ENCODE measurements at regions not wholly inside any gene's neighbourhood (a gene's known extent, or its start where the extent isn't known, plus 50 kb on each side); places are given as distances from the start of the nearest gene placed in this dataset.

GRCh38 chr1:187655104-187655503 lies 826.4 kb downstream of the PLA2G4A start (continued):
- TF ChIP-seq, protein P1, sequence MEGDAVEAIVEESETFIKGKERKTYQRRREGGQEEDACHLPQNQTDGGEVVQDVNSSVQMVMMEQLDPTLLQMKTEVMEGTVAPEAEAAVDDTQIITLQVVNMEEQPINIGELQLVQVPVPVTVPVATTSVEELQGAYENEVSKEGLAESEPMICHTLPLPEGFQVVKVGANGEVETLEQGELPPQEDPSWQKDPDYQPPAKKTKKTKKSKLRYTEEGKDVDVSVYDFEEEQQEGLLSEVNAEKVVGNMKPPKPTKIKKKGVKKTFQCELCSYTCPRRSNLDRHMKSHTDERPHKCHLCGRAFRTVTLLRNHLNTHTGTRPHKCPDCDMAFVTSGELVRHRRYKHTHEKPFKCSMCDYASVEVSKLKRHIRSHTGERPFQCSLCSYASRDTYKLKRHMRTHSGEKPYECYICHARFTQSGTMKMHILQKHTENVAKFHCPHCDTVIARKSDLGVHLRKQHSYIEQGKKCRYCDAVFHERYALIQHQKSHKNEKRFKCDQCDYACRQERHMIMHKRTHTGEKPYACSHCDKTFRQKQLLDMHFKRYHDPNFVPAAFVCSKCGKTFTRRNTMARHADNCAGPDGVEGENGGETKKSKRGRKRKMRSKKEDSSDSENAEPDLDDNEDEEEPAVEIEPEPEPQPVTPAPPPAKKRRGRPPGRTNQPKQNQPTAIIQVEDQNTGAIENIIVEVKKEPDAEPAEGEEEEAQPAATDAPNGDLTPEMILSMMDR (IDR thresholded peaks at IDR 0.05) = no peak
- TF ChIP-seq ZSCAN20 (CRISPR knock-in tag; IDR thresholded peaks at IDR 0.05) (no peak), ZC3H11A (IDR thresholded peaks at IDR 0.05) (no peak)

GRCh38 chr1:187665483-187665882 lies 836.7 kb downstream of the PLA2G4A start:
- FAIRE-seq = no peak
- no peak for TF ChIP-seq CHD4 (IDR thresholded peaks at IDR 0.05; ENCODE audit: borderline replicate concordance)
- TF ChIP-seq, protein P1 (IDR thresholded peaks at IDR 0.05) = no peak
- TF ChIP-seq, protein P2, sequence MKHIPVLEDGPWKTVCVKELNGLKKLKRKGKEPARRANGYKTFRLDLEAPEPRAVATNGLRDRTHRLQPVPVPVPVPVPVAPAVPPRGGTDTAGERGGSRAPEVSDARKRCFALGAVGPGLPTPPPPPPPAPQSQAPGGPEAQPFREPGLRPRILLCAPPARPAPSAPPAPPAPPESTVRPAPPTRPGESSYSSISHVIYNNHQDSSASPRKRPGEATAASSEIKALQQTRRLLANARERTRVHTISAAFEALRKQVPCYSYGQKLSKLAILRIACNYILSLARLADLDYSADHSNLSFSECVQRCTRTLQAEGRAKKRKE (CRISPR knock-in tag; IDR thresholded peaks at IDR 0.05; ENCODE audit: low read depth) = no peak
- no peak for TF ChIP-seq E2F6 (IDR thresholded peaks at IDR 0.05; ENCODE audit: borderline replicate concordance, low read depth)
- no peak for TF ChIP-seq SMC3 (IDR thresholded peaks at IDR 0.05)
- no peak for TF ChIP-seq NFE2L2 (conservative IDR thresholded peaks at IDR 0.05; ENCODE audit: low read length)
- no peak for TF ChIP-seq BHLHE40 (IDR thresholded peaks at IDR 0.05; ENCODE audit: low read depth, low read length)
- TF ChIP-seq MAZ (IDR thresholded peaks at IDR 0.05; ENCODE audit: borderline replicate concordance, low read depth, low read length) = no peak
- TF ChIP-seq ZFP36 (IDR thresholded peaks at IDR 0.05; ENCODE audit: borderline replicate concordance, partially characterized antibody) = no peak
- no peak for TF ChIP-seq RCOR1 (IDR thresholded peaks at IDR 0.05; ENCODE audit: low read depth, low read length)
- TF ChIP-seq, protein P3, sequence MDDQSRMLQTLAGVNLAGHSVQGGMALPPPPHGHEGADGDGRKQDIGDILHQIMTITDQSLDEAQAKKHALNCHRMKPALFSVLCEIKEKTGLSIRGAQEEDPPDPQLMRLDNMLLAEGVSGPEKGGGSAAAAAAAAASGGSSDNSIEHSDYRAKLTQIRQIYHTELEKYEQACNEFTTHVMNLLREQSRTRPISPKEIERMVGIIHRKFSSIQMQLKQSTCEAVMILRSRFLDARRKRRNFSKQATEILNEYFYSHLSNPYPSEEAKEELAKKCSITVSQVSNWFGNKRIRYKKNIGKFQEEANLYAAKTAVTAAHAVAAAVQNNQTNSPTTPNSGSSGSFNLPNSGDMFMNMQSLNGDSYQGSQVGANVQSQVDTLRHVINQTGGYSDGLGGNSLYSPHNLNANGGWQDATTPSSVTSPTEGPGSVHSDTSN (IDR thresholded peaks at IDR 0.05) = no peak
- TF ChIP-seq BCL3 (IDR thresholded peaks at IDR 0.05) = no peak
- TF ChIP-seq CEBPB (IDR thresholded peaks at IDR 0.05) = no peak
- ChIA-PET CTCF (interaction anchor here (1.1 kb wide), 1 partner anchor 154 kb away, joined by 4 read pairs; no protein-coding TSS in a partner anchor), POLR2A (no interaction called here)
- H3K4me2 ChIP-seq = no peak overlapping the region
- H3K4me1 ChIP-seq = no peaks in the 10 kb centered on the region
- no peak overlapping the region for H3K27ac ChIP-seq
- DNase-seq (ENCODE audit: low read depth in 1 of 2, low spot score in 1 of 2) = no peak
- 29% methylated on average over 2 of the region's 2 CpGs for WGBS (ENCODE audit: missing lambda C conversion rate)
- ATAC-seq = no peak
- no peaks in the 10 kb centered on the region for H3K9me3 ChIP-seq
- no peak overlapping the region for H3K4me3 ChIP-seq

GRCh38 chr1:187680823-187681222 lies 852.1 kb downstream of the PLA2G4A start:
- DNase-seq (ENCODE audit: low read depth in 1 of 2, low spot score in 1 of 2) (no peak), ATAC-seq (no peak), FAIRE-seq (no peak)
- CTCF ChIA-PET = no interaction called here
- no peaks in the 10 kb centered on the region for H3K9me3 ChIP-seq
- POLR2A ChIA-PET = no interaction called here
- H3K27ac ChIP-seq = no peak overlapping the region
- WGBS (ENCODE audit: missing lambda C conversion rate) = 84% methylated on average over 1 of the region's 1 CpG
- TF ChIP-seq SREBF2 (IDR thresholded peaks at IDR 0.05) (no peak), MAX (IDR thresholded peaks at IDR 0.05) (no peak), CBX2 (IDR thresholded peaks at IDR 0.05; ENCODE audit: borderline replicate concordance, low read depth) (no peak), RFX5 (IDR thresholded peaks at IDR 0.05) (no peak)
- peaks cover 6% of the 10 kb centered on the region; the same call in 1 of the 3 replicates for H3K4me1 ChIP-seq
- H3K4me3 ChIP-seq = no peak overlapping the region
- H3K4me2 ChIP-seq = no peak overlapping the region

Data from A549 (cell line).